ENCODE measurements at regions not wholly inside any gene's neighbourhood (a gene's known extent, or its start where the extent isn't known, plus 50 kb on each side); places are given as distances from the start of the nearest gene placed in this dataset.

- Histone ChIP-seq H3K79me2 (replicated peaks; ENCODE audit: insufficient read depth) (no peaks in the 10 kb centered on the region), H3K4me2 (no peak overlapping the region), H3F3A (replicated peaks; ENCODE audit: low read depth) (no peaks in the 10 kb centered on the region), H2AFZ (0 out of 2 replicates have a peak overlapping the region, but pooled peaks have one; percentile 44), H3K27ac (ENCODE audit: low read depth) (no peak overlapping the region), H3K4me3 (no peak overlapping the region), H3K36me3 (ENCODE audit: insufficient read depth) (no peaks in the 10 kb centered on the region), H4K20me1 (replicated peaks; ENCODE audit: insufficient read depth) (no peaks in the 10 kb centered on the region), H3K27me3 (ENCODE audit: insufficient read depth) (no peaks in the 10 kb centered on the region), H3K9me2 (ENCODE audit: insufficient read depth) (no peaks in the 10 kb centered on the region), H3K4me1 (ENCODE audit: insufficient read depth) (no peaks in the 10 kb centered on the region)
- Mint-ChIP-seq H3K4me1 (no peaks in the 10 kb centered on the region), H3K27me3 (ENCODE audit: insufficient read depth, low read depth, poor library complexity) (no peaks in the 10 kb centered on the region), H3K9me3 (no peaks in the 10 kb centered on the region), H3K36me3 (ENCODE audit: low read depth) (no peaks in the 10 kb centered on the region), H3K27ac (no peak overlapping the region), H3K4me3 (no peak overlapping the region)
- no peak for TF ChIP-seq JUNB (IDR thresholded peaks at IDR 0.05; ENCODE audit: unreplicated experiment)
- no peak for TF ChIP-seq EZH2 (IDR thresholded peaks at IDR 0.05; ENCODE audit: low read depth, unreplicated experiment)
- no peak for TF ChIP-seq ZNF462 (CRISPR knock-in tag; IDR thresholded peaks at IDR 0.05)
- TF ChIP-seq ETS1 (IDR thresholded peaks at IDR 0.05): no peak
- TF ChIP-seq REST (IDR thresholded peaks at IDR 0.05; ENCODE audit: unreplicated experiment): no peak
- TF ChIP-seq ZNF331 (CRISPR knock-in tag; IDR thresholded peaks at IDR 0.05; ENCODE audit: low read depth): no peak
- no peak for TF ChIP-seq ZNF114 (CRISPR knock-in tag; IDR thresholded peaks at IDR 0.05)
- no peak for TF ChIP-seq CREB1 (CRISPR knock-in tag; IDR thresholded peaks at IDR 0.05; ENCODE audit: low read depth)
- no peak for TF ChIP-seq POLR2AphosphoS5 (IDR thresholded peaks at IDR 0.05; ENCODE audit: low read depth)
- no peak for TF ChIP-seq NANOG (IDR thresholded peaks at IDR 0.05; ENCODE audit: borderline replicate concordance)
- no peak for TF ChIP-seq CTCF (conservative IDR thresholded peaks at IDR 0.05; ENCODE audit: low read depth in 2 of 2)
- no peak for TF ChIP-seq EZH2phosphoT487 (IDR thresholded peaks at IDR 0.05; ENCODE audit: unreplicated experiment)
- DNase-seq (ENCODE audit: low spot score) (no peak), ATAC-seq (no peak)
These were observed 109.6 kb upstream of the TMCO5A start for GRCh38 chr15:37824717-37825382.

Data from GM23338 (cell line).